Left kidney (tissue), 1 donor: ENCODE measurements at regions not wholly inside any gene's neighbourhood (a gene's known extent, or its start where the extent isn't known, plus 50 kb on each side); places are given as distances from the start of the nearest gene placed in this dataset.
"Not testable (repeated sequence)": the region's sequence is repeated elsewhere in the genome, so short reads cannot be mapped to it uniquely, and the experiment has no call there.

Source experiments
- DNase-seq: peaks from one replicate; pipeline ENCODE4 v3.0.0-alpha.2; 2013

DNA sequence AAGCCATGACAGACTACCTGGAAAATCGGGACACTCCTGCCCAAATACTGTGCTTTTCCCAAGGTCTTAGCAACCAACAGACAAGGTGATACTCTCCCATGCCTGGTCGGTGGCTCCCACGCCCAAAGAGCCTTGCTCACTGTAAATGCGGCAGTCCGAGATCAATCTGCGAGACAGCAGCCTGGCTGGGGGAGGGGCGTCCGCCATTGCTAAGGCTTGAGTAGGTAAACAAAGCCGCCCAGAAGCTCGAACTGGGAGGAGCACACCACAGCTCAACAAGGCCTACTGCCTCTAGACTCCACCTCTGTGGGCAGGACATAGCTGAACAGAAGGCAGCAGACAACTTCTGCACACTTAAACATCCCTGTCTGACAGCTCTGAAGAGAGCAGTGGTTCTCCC lies 272.1 kb upstream of the CCNG1 start:
- DNase-seq: no peak

DNA sequence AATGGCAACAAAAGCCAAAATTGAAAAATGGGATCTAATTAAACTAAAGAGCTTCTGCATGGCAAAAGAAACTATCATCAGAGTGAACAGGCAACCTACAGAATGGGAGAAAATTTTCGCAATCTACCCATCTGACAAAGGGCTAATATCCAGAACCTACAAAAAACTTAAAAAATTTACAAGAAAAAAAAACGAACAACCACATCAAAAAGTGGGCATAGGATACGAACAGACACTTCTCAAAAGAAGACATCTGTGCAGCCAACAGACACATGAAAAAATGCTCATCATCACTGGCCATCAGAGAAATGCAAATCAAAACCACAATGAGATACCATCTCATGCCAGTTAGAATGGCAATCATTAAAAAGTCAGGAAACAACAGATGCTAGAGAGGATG lies 267.2 kb upstream of the CCNG1 start:
- not testable (repeated sequence) for DNase-seq

DNA sequence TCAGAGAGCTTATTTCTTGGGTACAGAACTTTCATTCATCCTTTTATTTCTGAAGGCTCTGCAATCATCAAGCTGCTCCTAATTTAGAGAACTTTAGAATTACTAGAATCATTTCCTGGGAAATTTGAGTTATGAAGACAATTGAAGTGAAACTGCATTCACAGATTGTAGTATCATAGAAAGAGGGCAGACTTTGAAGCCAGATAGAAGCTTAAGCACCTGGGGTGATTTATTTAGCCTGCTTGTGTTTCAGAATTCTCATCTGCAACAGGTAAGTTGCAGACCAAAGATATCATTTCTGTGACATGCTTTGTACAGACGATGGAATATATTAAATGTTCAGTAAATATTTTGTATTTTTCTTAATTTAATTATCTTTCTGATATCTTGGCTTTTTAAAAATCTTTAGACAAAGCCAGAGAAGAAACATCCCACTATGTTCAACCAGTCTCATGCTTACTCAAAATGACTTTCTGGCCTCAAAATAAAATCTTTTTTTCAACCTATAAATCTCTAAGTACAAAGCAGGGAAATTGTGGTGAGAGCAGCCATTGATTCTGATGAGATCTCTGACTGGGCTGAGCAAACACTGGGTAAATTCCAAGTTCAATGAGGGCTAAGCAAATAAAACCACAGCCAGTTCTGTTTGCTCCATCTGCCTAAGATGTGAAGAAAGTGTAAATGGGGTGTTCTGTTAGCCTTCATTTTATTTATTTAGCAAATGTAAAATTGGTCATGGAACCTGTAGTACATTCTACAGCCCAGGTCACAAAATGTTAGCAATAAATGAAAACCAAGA lies 264.7 kb upstream of the CCNG1 start:
- DNase-seq: no peak

DNA sequence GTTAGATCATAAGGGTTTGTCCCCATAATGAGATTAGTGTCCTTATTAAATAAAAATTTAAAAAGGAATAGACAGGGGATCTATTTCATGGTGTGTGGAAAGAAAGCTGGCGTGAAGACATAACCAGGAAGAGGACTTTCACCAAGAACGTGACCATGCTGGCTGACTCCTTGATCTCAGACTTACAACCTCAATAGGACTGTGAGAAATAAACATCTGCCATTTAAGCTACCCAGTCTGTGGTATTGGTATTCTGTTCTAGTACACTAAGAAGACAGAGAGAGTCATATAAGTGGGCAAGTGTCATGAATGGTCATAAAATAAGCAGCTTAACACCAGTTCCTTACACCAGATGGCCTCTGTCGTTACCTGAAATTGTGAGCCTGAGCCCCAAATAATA lies 259.4 kb upstream of the CCNG1 start:
- no peak for DNase-seq

DNA sequence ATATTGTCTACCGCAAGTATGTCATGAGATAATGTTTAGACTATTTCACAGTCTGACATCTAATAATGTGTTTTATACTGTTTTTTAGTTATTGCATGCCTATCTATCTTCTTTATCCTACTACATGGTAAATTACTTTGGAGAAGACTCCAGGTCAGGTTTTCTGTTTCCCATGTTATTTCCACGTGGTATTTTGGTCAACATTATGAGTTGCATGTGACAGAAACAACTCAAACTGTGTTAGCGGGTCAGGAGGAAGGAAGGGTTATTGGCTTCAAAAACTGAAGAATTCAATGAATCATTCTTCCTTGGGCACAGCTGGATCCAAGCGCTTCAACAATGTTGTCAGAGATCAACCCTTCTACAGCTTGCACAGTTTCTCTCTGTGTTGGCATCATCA lies 252.1 kb upstream of the CCNG1 start:
- DNase-seq: no peak

DNA sequence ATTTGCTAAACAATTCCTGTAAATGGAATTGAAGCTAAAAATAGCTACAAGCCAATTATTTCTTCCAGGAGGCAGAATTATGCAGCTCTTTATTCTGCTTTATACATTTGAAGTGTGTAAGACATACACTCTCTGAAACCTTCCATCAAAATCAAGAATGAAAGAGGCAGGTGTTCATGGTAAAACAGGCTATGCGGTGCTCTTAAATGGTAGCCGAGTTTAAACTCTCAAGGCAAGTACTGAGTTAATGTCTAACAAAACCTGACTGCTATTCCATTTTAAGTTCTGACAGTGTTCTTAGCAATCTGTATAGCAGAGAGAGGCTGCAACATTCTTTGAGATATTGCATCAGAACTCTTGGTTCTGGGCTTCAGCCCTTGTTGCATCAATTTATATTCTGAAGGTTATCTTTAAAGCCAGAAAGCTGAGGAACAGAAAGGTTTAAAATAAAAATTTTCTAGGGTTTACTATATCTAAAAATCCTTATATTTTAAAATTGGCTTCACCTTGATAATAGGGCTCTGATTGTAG lies 248.3 kb upstream of the CCNG1 start:
- no peak for DNase-seq

DNA sequence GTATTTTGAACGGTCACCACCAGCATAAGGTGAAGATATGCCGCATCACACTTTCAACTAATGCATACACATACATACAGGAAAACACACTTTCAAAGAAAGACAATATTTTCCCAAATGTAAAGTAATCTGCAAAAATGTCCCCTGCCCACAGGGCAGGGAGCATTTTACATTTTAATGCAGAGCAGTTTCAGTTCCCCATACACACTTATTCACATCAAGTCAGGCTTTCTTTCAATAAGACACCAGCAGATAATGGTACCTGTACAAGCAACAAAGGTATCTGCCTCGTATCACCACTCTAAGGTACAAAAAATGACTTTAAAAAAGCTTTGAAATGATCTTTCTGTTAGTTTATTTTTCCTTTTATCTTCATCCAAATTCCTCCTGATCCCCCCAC lies 247.1 kb upstream of the CCNG1 start:
- no peak for DNase-seq

DNA sequence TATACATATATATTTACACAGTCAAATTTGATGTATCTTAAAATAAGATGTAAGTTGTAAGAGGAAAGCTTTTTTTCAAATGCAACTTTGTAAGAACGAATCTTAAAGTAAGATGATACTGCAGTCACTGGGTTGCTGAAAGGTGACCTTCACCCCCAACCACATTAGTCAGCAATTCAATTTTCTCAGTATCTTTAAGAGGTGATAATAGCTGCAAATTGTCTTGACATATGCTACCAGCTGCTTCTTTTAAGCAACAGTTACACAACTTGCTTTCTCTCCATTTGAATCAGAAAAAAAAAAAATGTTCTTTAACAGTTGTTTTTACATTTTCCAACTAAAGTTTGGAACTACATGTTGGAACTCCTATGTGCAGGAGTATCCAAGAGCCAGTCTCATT lies 246.6 kb upstream of the CCNG1 start:
- DNase-seq: peak; percentile 11

DNA sequence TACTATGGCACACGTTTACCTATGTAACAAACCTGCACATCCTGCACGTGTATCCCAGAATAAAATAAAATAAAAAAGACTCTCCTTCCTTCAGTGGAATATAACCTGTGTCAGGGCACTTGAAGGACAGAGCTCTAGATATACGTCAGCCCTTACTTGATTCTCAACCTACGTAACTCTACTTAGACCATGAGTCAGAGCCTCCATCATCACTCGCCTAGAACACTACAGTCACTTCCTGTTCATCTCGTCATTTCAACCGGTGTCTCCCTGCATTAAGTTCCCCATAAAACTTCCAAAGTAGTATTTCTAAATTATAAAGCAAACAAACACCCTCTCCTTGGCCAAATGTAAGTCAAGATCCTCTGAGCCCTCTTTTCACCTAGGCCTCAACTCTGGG lies 243.5 kb upstream of the CCNG1 start:
- DNase-seq: no peak

DNA sequence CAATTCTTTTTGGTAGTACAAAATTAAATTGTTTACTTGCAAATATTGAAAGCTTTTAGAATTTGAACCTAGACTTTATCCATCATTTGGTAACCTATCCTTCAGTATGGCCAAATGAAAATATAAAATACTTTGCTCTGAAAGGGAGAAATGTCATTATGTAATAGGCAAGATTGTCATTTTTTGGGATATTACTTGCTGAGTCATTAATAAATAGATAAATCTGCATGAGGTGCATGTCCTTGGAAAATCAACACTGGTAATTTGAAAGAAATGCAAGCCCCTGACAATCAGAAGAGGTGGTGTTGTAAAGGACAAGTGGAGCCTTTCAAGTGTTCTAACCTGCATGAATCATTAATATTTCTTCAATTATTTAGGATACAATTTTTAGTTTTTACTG lies 231.8 kb upstream of the CCNG1 start:
- DNase-seq: no peak

DNA sequence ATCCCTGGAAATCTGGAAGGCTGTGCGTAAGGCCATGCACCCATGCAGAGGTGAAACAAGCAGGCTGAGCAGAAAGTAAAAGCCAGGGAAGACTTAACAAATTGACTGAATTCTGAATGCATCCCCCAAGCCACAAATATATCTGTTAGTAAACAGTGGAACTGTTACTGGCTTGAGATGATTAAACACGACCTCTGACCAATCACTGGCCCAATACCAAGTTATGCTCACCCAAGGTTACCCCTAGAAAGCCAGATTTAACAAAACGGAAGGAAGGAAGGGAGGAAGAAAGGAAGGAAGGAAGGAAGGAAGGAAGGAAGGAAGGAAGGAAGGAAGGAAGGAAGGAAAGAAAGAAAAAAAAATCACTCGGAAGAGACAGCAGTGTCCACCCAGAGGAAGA lies 215.8 kb upstream of the CCNG1 start:
- no peak for DNase-seq

DNA sequence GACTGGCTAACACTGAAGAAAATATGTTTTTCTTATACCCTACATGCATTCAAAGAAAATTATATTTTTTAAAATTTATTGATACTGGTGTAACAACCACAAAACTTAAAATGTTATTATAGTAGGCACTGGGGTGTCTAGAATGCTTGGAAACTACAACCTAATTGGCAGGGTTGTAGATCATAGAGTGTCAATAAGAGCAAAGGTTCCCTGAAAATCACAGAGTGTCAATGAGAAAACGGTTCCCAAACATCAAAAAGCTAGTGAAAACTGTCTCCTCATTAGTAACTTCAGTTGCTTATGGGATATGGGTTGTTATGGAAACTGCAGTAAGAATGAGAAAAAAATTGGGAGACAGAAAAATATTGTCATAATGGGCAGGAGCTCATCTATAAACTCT lies 214.4 kb upstream of the CCNG1 start:
- no peak for DNase-seq

DNA sequence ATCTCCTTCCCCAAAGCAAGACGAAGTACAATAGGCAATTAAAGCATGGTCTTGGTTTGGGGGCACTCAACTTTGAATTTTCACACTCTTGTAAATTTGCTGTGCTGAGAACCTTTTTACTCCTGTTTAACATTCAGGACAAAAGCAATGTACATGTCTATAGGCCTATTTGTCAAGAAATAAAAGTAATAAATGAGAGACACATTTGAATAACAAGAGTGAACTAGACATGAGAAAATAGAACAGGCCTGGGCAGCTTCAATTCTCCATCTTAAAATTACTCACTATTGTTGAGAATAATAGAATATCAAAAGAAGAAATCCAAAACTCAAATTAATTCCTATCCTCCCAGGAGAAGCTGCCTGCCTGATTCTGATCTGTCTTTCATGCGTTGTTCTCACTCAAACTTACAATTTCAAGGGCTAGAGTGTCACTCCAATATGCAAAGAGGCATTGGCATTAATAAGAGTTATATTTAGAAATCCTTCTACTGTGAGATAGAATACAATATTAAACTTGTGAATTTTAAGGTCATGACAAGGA lies 192.9 kb upstream of the CCNG1 start:
- DNase-seq: no peak

DNA sequence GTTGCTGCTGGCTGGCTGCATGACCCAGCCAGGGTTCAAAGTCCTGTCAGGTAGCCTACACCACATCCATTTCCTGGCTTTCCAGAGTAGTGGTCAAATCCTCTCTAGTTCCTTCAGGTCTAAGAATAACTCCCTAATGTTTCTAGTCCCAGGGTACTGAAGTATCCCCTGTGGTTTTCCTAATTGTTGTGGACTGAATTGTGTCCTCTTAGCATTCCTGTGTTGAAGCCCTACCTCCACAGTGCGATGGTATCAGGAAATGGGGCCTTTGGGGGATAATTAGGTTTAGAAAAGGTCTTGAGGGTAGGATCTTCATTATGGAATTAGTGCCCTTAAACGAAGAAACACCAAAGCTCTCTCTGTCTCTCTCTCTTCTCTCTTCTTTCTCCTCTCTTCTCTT lies 191.8 kb upstream of the CCNG1 start:
- DNase-seq: no peak

DNA sequence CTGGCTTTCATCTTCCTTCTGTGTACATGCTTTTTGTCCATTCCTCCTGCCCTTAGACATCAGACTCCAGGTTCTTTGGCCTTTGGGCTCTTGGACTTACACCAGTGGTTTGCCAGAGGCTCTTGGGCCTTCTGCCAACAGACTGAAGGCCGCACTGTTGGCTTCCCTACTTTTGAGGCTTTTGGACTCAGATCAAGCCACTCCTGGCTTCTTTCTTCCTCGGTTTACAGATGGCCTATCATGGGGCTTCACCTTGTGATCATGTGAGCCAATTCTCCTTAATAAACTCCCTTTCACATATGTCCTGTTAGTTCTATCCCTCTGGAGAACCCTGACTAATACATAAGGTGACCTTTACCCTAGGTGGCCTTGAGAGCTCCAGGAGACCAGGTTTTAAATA lies 189.1 kb upstream of the CCNG1 start:
- DNase-seq: no peak

DNA sequence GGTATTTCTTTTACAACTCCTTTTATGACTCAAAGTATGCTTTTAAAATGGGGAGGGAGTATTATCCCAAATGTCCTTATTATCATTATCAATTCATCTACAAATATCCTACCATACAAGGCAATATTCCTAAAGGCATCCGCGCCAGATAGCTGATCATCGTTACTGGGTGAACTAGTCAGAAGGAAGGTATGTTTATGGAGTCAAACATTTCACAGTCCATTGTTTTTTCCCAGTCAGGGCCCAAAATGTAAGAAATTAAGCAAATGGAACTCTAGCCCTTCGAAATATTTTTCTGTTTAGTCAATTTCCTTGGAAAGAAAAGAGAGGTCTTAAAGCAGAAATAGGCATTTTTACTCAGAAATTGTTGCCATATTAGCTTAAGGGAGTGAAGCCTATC lies 188.5 kb upstream of the CCNG1 start:
- DNase-seq: no peak

DNA sequence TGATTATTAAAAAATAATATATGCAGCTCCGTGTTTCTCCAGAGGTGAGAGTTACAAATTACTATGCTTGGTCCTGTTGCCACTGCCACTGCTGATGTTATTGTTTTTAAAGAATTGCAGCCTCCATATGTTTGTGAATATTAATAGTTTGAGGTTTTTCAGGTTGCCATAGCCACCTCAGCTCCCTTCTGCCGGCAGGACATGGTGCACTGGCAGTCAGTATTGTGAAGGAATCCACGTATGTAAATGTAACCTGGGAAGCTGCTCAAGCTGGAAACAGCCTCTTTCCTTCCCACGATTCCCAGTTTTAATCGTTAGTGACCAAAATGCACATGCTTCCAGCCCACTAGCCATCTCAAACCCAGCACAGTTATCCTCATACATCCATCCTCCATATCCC lies 184.4 kb upstream of the CCNG1 start:
- DNase-seq: no peak

DNA sequence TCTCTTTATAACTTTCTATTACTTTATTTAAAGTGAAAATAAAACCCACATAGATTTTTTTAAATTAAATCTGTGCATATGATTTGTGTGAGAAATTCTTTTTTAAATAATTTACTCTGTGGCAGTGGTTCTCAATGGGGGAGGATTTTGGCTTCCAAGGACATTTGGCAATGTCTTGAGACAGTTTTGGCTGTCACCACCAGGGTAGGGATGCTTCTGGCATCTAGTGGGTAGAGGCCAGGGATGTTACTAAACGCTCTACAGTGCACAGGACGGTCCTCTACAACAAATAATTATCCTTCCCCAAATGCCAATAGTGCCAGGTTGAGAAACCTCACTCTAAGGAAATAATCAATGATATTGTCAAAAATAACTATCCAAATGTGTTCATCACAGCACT lies 177.9 kb upstream of the CCNG1 start:
- no peak for DNase-seq

DNA sequence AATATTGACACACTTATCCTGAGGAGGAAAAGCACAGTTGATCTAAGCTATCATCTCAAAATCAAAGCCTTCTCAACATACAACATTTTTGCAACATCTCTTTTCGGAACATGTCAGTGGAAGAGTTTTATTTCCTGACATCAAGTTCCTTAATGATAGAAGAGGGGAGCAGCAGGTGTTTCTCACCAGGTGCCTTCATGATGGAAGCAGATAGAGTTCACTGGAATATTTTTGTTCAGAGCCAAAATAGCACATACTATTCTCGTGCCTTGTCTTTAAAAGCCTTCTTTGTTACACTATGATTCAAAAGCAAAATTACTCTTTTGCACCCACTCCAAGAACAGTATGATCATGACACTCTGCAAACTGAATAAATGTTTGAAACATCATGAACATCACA lies 176.9 kb upstream of the CCNG1 start:
- no peak for DNase-seq

DNA sequence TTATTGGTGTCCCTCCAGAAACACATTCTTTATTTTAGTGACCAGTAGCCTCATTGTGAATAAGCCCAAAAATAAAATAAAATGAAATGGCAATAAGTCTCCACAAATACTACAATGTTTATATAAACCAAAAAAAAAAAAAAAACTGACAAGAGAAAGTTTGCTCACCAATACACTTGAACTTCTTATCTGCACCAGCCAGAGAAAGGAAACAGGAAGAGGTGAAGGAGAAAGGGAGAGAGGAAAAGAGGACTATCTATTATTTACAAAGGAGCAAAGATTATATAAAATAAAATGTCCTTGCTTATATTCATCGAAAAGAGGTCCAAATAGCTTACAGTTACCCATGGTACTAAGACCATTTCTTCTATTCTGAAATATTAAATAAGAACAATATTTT lies 176.4 kb upstream of the CCNG1 start:
- no peak for DNase-seq

DNA sequence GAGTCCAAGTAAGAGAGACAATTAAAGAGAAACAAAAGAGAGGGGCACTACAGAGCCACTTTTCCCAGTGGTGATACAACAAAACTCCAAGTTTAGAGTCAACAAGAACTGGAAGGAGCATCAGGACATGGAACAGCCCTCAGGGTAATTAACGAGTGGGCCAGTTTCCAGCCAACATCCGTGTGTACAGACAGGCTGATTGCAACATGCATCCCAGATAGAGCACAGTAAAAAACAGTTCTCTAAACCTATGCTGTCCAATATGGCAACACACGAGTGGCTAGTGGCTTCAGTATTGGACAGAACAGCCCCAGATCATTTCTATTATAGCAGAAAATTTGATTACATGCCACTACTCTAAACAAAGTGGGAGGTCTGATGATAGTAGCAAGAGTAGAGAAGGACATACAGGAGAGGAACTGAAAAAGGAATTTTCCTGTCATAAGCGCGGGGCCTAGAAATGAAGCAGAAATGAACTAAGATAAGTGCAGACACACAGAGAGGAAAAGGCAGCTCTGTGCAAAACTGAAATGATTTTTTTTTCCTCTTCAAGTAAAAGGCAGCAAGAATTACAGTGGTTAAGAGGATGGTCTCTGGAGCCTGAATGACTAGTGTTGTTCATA lies 175.6 kb upstream of the CCNG1 start:
- DNase-seq: no peak

DNA sequence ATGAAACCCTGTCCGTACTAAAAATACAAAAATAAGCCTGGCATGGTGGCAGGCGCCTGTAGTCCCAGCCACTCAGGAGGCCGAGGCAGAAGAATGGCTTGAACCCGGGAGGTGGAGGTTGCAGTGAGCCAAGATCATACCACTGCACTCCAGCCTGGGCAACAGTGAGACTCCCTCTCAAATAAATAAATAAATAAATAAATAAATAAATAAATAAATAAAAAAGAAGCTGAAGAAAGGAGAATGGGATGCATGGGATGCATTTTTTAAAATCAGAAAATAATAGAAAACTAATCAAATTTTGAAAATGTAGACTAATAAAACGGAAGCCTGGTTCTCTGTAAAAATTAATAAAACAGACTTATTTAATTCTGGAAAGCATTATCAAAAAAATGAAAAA lies 171.1 kb upstream of the CCNG1 start:
- DNase-seq: not testable (repeated sequence)

DNA sequence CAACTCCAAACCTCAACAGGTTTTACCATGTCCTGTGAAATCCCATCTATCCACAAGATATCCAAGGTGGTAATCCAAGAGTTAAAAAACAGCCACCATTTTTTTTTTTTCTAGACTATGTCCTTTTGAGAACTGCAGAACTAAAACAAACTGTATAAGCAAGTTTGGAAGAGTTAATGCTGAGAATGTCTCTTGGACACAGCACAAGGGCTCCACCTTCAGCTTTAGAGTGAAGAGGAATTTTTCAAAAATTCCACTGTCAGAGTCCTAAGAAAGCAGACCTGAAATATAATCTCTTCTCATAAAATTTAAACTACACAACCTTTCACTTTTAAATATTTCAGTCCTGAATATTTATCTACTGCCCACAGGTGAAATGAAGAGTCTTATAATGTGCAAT lies 167.8 kb upstream of the CCNG1 start:
- peak; percentile 33 for DNase-seq

DNA sequence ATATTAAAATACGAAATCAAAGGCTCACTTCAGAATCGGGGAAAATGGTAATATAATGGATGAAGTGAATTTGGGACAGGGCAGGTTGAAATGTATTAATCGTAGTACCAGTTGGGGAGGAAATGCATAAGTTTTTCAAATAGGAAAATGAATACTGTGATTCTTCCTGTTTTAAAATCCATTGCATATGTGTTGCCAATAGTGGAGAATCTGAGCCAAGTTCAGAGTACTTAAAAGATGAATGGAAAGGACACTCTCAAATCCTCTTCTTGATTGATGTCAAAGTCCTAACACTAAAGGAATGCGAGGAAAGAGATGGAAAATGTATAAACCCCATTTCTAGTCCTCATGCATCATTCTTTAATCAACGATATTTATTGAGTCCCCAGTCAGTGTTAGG lies 160.9 kb upstream of the CCNG1 start:
- DNase-seq: no peak
